NCI-H82 (cell line): ENCODE measurements at regions not wholly inside any gene's neighbourhood (a gene's known extent, or its start where the extent isn't known, plus 50 kb on each side); places are given as distances from the start of the nearest gene placed in this dataset.

ENCODE experiments used
- DNase-seq: peaks from one replicate; lab custom pipeline; 2025; lab: John Stamatoyannopoulos, UW

DNA sequence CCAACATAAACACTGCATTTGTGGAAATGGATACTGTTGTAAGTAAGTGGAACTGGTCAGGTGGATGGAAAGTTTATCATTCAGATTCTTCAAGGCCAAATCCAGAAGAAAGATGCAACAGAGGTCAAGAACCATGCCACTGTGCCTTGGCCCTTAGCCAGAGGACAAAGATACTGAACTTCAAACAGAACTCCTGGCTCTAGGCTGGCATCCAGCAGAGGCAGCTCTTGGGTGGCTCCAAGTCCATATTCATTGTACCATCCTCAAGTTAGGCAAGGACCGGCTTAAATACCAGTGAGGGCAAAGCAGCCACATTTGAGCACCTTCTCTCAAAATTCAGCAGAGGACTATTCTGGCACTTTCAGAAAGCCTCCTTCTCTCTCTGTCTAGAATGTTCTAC is 53.2 kb downstream of the DNAAF9 start:
- DNase-seq: no peak

DNA sequence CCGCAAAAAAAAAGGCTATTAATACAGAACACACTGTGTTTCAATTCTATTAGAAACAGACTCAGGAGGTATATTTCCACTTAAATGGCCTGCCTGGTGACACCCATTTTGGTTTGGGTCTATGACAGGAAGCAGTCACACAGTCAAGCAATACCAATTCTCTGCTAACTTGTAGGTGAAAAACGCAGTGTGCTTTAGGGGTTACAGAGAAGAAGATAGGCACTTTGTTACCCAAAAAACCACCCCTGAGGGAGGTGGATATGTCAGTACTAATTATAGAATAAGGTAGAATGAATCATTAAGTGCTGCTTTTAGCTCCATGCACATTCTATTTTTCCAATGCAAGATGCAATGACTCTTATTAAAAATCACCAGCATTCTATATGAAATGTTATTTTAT is 53.8 kb downstream of the DNAAF9 start:
- DNase-seq: no peak

DNA sequence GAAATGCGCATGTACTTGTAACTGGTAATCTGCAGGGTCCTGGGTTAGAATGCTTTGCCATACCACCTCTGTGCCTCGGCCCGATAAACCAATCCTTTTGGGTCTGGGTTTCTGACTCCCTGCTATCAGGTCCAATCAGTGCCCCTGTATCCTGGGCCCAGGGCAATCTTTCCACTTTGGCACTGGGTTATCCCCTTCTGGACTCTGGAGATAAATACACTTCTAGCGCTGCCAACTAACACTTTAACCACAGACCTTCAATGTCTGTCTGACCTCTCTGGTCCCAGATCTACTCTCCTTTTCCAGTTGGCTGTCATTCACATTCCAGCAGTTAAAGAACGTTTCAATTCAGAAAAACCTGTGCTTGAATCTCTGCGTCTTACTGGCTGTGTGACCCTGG is 55.3 kb downstream of the DNAAF9 start:
- no peak for DNase-seq

DNA sequence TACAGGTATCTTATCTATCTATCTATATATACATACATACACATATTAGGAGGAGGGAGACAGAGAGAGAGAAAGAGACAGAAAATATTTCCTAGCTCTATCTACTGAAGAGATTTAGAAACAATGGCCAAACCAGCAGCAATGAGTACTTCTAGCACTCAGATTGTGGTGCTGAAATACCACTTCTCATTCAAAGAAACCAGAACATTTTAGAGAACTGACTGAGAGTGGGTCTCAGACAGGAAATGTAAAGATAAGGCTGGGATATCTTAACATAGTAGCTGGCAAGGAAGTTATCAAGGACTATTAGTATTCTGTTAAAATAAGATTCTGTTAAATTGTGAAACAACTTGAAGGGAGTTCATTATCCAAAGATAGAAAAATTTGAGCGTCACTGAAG is 57.0 kb downstream of the DNAAF9 start:
- no peak for DNase-seq

DNA sequence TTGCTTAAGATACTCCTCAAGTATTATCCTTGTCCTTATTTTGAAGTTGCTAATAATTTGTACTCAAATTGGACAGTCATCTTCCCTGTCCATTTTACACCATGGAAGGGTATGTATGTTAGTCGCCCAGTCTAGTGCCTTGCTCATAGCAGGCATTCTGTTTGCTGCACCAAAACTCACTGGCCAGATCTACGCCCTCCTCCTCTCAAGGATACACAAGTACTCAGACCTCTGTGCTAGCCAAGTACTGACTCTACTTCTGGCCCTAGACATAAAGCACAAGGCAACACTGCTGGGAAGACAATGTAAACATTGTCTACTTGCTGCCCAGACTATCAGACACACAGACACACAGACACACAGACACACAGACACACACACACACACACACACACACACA is 57.7 kb downstream of the DNAAF9 start:
- no peak for DNase-seq

DNA sequence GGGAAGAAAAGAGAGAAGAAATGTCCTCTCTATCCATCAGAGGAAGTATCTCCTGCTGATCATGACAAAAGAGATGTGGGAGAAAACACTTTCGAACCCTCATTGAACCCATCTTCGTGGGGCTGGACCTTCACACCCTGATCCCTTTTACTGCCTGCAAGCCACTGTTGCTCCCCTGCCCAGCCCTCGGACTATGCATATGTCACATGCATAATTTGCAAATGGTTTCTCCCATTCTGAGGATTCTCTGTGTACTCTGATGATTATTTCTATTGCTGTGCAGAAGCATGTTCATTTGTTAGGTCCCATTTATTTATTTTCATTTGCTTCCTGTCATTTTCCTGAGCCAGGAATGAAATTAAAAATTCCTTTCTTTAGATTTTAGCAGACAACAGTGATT is 64.7 kb downstream of the DNAAF9 start:
- no peak for DNase-seq

DNA sequence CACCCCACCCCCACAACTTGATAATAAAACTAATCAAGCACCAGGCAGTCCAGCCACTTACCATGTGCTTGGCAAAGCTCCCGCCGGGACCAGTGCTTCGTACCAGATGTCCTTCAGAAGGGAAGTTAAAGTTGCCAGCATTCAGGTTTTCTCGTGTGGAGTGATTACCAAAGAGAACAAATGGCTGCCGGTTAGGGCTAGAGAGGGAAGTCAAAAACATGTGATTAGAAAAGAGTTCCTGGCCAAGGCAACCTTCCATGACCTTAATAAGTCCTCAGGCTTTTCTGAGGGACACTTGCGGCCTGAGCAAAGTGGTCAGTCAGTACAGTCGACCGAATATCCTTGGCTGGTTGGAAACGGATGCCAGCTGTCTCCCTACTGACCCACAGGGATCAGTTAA is 67.0 kb downstream of the DNAAF9 start:
- no peak for DNase-seq

DNA sequence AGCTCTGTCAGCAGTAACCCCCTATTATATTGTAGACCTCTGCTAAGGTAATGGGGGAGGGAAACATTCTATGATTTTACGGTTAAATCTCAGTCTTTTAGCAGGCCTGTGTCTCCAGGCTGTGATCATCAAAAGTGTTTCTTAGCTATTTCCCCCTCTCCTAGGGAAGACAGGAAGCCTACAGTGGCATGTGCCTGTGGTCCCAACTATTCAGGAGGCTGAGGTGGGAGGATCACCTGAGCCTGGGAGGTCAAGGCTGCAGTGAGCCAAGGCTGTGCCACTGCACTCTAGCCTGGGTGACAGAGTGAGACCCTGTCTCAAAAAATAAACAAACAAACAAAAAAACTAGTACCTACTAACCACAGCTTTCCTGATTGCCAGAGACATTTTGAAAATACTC is 67.9 kb downstream of the DNAAF9 start:
- no peak for DNase-seq

DNA sequence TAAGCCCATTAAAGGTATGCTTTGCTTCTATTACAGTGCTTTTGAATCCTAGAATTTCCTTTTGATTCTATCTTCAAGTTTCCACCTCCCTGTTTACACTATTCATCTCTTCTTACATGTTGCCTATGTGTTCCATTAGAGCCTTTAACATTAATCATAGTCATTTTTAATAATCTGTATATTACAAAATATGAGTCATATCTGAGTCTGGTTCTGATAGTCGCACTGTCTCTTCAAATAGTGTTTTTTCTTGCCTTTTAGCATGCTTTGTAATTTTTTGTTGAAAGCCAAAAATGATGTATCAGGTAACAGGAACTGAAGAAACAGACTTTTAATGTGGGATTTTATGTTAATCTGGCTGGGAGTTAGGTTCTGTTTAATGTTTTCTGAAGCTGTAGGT is 68.4 kb downstream of the DNAAF9 start:
- no peak for DNase-seq

DNA sequence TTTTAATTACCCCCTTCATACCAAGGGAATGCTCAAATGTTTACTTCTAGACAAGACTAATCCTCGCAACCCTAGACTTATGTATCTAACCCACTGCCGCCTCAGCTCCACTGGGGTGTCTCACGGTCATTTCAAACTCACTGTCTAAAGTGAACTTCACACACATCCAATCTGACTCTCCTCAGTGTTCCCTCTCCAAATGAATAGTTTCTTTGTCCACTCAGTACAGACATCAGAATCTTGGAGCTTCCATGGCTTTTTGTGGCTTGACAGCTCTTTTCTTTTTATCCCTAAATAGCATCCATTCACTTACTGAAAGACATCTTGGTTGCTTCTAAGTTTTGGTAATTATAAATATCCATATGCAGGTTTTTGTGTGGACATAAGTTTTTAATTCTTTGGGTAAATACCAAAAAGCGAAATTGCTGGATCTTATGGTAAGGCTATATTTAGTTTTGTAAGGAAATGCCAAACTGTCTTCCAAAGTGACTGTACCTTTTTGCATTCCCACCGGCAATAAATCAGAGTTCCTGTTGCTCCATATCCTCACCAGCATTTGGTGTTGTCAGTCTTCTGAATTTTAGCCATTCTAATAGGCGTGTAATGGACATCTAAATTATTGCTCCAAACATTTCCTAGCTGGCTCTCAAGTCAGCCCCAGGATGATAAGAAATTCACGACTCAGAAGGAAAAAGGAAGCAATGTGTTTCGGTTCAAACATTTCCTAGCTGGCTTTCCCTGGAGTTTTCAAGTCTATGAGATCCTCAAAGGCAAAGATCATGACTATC is 73.1 kb downstream of the DNAAF9 start:
- no peak for DNase-seq

DNA sequence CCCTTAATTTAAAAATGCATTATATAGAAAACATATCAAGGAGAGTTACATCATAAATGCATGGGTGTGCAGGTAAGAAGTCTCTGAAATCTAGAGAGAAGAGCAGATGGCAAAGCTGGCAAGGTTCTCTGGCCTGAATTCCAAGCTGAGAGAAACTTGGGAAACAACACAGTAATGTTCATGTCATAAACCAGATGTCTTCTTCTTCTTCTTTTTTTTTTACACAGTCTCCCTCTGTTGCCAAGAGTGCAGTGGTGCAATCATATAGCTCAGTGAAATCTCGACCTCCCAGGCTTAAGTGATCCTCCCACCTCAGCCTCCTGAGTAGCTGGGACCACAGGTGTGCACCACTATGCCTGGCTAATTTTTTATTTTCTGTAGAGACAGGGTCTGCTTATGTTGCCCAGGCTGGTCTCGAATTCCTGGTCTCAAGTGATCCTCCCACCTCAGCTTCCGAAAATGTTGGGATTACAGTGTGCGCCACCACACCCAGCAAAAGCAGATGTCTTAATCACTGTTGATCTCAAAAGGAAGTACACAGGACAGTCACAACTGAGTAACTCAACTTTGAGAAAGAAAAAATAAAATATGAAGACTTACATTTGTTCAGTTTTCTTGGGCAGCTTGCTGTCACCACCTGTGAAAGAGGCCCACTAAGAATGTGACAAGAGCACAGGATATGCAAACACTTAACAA is 77.3 kb downstream of the DNAAF9 start:
- DNase-seq: no peak

DNA sequence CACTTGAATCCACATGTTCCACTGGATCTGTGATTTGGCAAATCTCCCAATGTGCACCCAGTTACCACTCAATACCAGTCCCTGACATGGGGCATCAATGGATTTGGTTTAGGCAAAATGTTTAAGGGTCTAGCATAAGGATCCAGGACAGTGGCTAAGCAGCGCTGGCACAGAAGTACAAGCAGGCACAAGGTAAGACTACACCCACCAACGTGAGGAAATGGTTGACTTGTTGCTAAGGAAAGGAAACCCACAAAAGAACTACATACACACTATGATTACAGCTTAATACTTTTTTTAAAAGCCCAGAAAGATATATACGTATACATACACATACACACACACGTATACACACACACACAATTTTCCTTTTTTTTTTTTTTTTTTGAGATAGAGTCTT is 79.0 kb downstream of the DNAAF9 start:
- no peak for DNase-seq

DNA sequence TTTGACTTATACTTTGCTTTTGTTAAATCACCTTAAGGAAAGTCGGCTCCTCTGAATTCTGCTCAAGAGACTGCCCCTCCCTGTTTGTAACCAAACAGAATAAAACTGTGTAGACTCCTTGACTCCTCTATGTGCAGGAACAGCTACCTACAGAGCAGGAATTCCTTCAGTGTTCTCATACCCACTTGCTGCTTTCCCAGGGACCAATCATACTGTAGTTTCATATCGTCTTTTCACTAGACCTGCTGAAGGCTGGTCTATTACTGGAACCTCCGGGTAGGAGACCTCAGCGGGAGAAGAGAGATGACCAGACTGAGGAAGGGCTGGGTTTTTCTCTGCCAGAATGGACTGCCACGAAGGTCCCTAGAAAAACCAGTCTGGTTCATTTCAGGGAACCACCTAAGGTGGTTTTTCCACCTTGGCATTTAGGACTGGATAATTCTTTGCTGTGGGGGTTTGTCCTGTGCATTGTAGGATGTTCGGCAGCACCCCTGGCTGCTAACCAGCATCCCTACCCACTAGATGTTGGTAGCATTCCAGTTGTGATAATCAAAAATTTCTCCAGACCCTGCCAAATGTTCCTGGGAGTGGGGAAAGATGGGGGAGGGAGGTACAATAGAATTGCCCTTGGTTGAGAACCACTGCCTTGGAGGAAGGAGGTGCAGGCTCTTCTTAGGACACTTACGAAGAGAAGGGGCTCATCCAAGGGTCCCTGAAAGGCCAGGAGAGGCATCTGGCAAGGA is 80.5 kb downstream of the DNAAF9 start:
- no peak for DNase-seq

DNA sequence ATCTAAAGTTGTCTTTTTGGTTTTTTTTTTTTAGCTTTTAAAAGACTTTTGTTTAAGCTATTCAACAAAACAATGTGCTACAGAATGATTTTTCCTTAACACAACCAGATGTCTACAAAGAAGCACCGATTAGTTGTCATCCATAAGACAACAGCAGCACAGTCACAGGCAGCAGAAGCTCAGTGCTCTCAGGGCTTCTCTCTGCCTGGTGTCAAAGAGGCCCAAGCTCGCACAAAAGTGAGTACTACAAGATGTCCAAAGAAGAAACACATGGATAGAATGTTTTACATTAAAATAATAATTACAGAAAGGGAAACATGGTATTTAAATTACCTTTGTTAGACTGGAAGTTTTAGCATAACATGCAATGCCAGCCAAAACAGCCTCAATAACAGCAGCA is 81.6 kb downstream of the DNAAF9 start:
- no peak for DNase-seq

DNA sequence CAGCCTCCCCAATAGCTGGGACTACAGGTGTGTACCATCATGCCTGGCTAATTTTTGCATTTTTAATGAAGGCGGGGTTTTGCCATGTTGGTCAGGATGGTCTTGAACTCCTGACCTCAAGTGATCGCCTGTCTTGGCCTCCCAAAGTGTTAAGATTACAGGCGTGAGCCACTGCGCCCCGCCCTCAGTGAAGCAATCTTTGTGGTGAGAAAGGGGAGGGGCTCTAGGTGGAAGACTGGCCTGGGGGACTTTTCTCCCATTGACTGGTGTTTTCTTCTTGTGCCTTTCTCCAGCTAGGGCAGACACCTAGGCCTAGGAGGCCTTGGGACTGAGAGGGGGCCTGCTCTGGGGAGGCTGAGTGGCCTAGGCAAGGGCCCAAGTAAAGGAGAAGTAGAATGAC is 84.1 kb downstream of the DNAAF9 start:
- no peak for DNase-seq

DNA sequence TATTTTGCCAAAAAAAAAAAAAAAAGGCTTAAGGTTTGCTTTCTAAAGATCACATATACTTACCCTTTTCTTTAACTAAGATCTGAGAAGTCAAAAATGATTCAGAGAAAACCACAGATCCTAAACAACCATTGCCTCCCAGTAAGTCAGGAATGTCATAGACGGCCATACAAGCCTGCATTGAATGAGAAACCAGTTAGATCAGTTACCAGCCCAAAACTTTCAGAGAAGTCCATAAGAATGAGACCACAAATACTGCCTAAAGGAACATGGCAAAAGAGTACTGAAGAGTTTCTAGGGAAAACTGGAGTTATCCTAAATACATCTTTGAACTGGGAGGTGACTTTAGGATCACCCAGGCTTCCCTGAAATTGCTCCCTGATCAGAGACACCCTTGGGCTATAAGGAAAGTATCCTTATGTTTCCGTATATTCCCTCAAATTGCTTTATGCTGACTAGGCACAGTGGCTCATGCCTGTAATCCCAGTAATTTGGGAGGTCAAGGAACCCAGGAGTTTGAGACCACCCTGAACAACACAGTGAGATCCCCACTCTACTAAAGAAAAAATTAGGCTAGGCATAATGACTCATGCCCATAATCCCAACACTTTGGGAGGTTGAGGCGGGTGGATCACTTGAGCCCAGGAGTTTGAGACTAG is 79.4 kb upstream of the SLC4A11 start:
- no peak for DNase-seq

DNA sequence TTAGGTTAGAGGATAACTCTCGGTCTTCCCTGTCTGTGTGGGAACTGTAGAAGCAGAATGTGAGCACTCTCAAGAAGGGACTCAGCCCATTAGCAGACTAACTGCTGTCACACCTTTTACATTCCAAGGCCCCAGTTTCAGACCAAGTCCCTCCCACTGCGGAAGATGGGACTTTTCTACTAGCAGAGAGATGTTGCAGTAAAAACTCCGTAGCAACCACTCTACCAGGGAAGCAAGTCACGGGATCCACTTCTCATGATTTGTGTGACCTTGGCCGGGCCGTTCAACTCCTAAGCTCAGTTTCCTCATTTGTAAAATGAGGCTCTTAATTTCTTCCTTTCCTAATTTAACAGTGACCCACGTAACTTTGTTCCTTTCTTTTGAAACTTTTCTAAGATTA is 77.1 kb upstream of the SLC4A11 start:
- no peak for DNase-seq

DNA sequence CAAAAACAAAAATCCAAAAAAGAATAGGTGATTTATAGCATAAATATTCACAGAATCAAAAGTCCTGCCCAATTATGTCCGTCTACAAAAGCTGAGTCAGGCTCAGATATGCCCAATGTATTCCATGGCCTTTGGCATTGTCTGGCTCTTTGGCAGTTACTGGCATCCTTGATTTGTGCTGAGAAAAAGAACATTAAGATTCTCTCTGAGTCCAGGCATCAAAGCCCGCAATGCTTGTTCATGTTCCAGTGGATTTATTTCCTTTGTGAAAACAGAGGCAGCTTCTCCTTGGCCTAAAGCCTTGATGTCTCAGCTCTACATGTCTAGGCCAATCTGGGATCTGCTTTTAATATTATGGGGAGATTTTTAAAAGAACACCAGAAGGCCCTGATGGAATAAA is 76.1 kb upstream of the SLC4A11 start:
- no peak for DNase-seq

DNA sequence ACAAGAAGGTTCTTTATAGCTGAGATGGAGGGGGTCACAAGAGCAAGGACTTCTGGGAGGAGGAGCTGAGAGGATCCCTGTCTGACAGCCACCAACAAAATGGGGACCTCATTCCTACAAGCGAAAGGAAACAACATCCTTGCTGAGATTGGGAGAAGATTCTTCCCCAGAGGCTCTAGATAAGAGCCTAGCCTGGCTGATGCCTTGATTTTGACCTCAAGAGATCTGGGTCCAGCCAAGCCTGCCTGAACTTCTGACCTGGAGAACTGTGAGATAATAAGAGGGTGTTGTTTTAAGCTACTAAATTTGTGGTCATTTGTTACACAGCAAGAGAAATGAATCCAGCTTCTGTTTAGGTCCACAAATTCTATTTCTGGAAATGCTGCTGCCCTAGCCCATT is 75.4 kb upstream of the SLC4A11 start:
- DNase-seq: no peak

DNA sequence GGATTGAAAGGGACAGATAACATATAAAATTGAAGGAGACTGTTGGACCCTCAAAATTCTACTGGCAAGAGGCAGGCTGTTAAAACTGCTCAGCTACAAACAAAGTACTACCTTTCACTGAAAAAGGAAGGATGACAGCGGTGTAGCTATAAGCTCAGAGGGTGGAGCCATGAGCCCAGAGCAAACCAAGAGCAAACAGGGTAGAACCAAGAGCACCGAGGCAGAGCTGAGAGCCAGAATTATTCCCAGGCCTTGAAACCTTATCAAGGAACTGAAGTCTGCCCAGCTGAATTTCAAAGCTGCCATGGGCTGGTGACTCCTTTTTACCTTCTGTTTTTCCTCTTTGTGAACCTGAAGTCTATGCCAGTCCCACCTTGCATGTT is 74.7 kb upstream of the SLC4A11 start:
- peak; percentile 45 for DNase-seq

DNA sequence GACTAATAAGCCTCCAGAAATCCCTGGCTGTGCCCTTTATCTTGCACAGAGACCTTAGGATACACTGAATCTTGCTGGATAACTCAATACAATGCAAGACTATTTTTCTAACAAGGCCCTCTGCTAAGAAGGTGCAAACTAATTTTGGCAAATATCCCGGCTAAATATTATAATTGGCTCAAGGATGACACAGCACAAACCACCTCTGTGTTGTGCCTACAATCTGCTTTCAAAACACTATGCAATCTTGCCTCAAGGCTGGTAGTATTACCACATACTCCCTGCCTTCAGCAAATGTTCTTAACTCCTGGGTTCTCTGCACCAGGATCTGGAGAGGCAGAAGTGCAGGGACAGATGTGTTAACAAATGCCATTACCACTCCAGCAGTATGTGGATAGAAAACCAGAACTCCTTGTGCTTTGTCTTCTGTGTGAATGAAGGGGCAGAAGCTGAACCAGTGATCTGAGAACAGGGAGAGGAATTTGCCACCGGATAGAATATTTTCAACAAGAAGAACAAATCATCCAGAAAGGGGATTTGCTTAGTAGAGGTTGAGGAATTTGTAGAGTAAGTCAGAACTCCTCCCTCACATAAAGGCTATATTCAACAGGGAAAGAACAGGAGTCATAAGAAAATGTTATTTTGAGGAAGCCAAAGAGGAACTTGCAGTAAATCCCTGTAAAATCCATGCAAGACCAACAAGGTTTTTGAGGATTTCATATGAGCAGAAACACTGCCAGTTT is 74.1 kb upstream of the SLC4A11 start:
- peak; percentile 63 for DNase-seq

DNA sequence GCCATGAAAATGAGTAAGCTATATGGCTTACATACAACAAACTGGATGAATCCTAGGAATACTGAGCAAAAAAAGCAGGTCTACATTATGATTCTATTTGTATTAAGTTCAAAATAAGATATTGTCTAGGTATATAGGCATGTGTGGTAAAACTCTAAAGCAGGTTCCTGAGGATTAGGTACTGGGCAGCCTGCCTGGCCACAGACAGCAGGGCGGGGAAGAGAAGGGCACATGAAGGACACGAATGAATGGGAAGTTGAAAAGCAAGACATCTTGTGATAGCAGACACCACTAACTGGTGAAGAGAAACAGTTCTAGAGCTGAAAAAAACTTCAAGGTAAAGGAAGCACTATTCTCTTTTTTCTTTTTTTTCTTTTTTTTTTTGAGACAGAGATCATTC is 72.6 kb upstream of the SLC4A11 start:
- DNase-seq: no peak
